Trophoblast cell (in vitro differentiated cells and primary cell): ENCODE measurements at regions not wholly inside any gene's neighbourhood (a gene's known extent, or its start where the extent isn't known, plus 50 kb on each side); places are given as distances from the start of the nearest gene placed in this dataset.

Source experiments
- DNase-seq, 2 donors: peaks; one replicate each; pipeline ENCODE4 v3.0.0-alpha.2; 2016
- H2AFZ ChIP-seq: 2 replicates; pipeline ENCODE4 v1.6.1; 2013; ENCODE audit warnings: low read length, moderate library complexity, mild to moderate bottlenecking; ENCODE audit not compliant: insufficient read depth, poor library complexity
- H2AK5ac ChIP-seq: 2 replicates; pipeline ENCODE4 v1.6.1; 2013; ENCODE audit warnings: mild to moderate bottlenecking, low read length
- H2BK120ac ChIP-seq: 2 replicates; pipeline ENCODE4 v1.6.1; 2013; ENCODE audit warnings: low read length, mild to moderate bottlenecking, moderate library complexity; ENCODE audit not compliant: insufficient read depth, poor library complexity
- H2BK12ac ChIP-seq: 2 replicates; pipeline ENCODE4 v1.6.1; 2013; ENCODE audit warnings: mild to moderate bottlenecking, low read length, moderate library complexity
- H2BK5ac ChIP-seq: 2 replicates; pipeline ENCODE4 v1.6.1; 2013; ENCODE audit warnings: low read length, low read depth, moderate library complexity, mild to moderate bottlenecking; ENCODE audit not compliant: poor library complexity
- H3K14ac ChIP-seq: 2 replicates; pipeline ENCODE4 v1.6.1; 2013; ENCODE audit warnings: mild to moderate bottlenecking, low read length
- H3K18ac ChIP-seq: 2 replicates; pipeline ENCODE4 v1.6.1; 2013; ENCODE audit warnings: mild to moderate bottlenecking, low read length
- H3K23ac ChIP-seq: 2 replicates; pipeline ENCODE4 v1.6.1; 2013; ENCODE audit warnings: low read length
- H3K27ac ChIP-seq: 2 replicates; pipeline ENCODE4 v1.5.1; 2013; ENCODE audit warnings: low read depth, mild to moderate bottlenecking, inconsistent platforms, low read length, moderate library complexity
- H3K27me3 ChIP-seq: 2 replicates; pipeline ENCODE4 v1.6.1; 2013; ENCODE audit warnings: inconsistent platforms, mild to moderate bottlenecking, low read length, moderate library complexity; ENCODE audit not compliant: insufficient read depth
- H3K36me3 ChIP-seq, 2 experiments: 1 replicate in 1 of 2; 2 replicates in 1 of 2; pipeline ENCODE4 v1.6.1; 2013; ENCODE audit warnings: low read length in 2 of 2, mild to moderate bottlenecking in 2 of 2, moderate library complexity in 1 of 2; ENCODE audit not compliant: insufficient read depth in 2 of 2, control insufficient read depth in 1 of 2
- H3K4ac ChIP-seq: 2 replicates; pipeline ENCODE4 v1.6.1; 2013; ENCODE audit warnings: low read depth, mild to moderate bottlenecking, low read length, moderate library complexity
- H3K4me1 ChIP-seq, 2 experiments: 1 replicate in 1 of 2; 2 replicates in 1 of 2; pipeline ENCODE4 v1.6.1; 2013; ENCODE audit warnings: low read length in 2 of 2, mild to moderate bottlenecking in 2 of 2, moderate library complexity in 1 of 2; ENCODE audit not compliant: insufficient read depth in 2 of 2, control insufficient read depth in 1 of 2
- H3K4me2 ChIP-seq: 2 replicates; pipeline ENCODE4 v1.6.1; 2013; ENCODE audit warnings: inconsistent platforms, mild to moderate bottlenecking, low read length, moderate library complexity
- H3K4me3 ChIP-seq: 2 replicates; pipeline ENCODE4 v1.5.1; 2013; ENCODE audit warnings: mild to moderate bottlenecking, low read depth, low read length, inconsistent platforms
- H3K79me1 ChIP-seq: one replicate; pipeline ENCODE4 v1.6.1; 2013; ENCODE audit warnings: low read length
- H3K79me2 ChIP-seq: 2 replicates; pipeline ENCODE4 v1.6.1; 2013; ENCODE audit warnings: low read length, mild to moderate bottlenecking; ENCODE audit not compliant: control insufficient read depth, insufficient read depth, poor library complexity
- H3K9ac ChIP-seq: 2 replicates; pipeline ENCODE4 v1.6.1; 2013; ENCODE audit warnings: mild to moderate bottlenecking, low read length
- H3K9me3 ChIP-seq: 2 replicates; pipeline ENCODE4 v1.6.1; 2013; ENCODE audit warnings: low read depth, mild to moderate bottlenecking, control low read depth, inconsistent platforms, low read length; ENCODE audit not compliant: insufficient read depth
- H4K12ac ChIP-seq: 2 replicates; pipeline ENCODE4 v1.6.1; 2013; ENCODE audit warnings: low read depth, mild to moderate bottlenecking, low read length, moderate library complexity
- H4K8ac ChIP-seq: 2 replicates; pipeline ENCODE4 v1.6.1; 2013; ENCODE audit warnings: low read depth, mild to moderate bottlenecking, low read length, moderate library complexity
- H4K91ac ChIP-seq: one replicate; pipeline ENCODE4 v1.6.1; 2013; ENCODE audit warnings: low read depth, mild to moderate bottlenecking, low read length, moderate library complexity
- WGBS: extraction: QIAGEN DNeasy Blood & Tissue Kit; methylation state at CpG from one replicate; pipeline ENCODE4 v1.1.7; 2013; ENCODE audit warnings: missing lambda C conversion rate; ENCODE audit not compliant: insufficient read length, insufficient coverage; ENCODE audit errors: extremely low coverage; 5-methylcytosine and 5-hydroxymethylcytosine counted together

GRCh38 chr2:167493862-167494261 lies 605.6 kb downstream of the XIRP2 start:
- Histone ChIP-seq H3K4me2 (no peak overlapping the region), H3K4ac (no peak overlapping the region), H3K4me3 (no peak overlapping the region), H3K18ac (no peak overlapping the region), H3K4me1 (no peaks in the 10 kb centered on the region), H3K14ac (no peak overlapping the region), H4K8ac (no peak overlapping the region), H2BK5ac (no peak overlapping the region), H3K36me3 (no peaks in the 10 kb centered on the region), H2AK5ac (no peak overlapping the region), H3K9ac (no peak overlapping the region), H3K23ac (no peak overlapping the region), H4K91ac (no peak overlapping the region), H3K79me1 (no peaks in the 10 kb centered on the region), H3K79me2 (no peaks in the 10 kb centered on the region), H2BK120ac (no peak overlapping the region), H3K27ac (no peak overlapping the region), H2BK12ac (no peak overlapping the region), H2AFZ (no peak overlapping the region), H3K27me3 (no peaks in the 10 kb centered on the region), H3K9me3 (no peaks in the 10 kb centered on the region), H4K12ac (no peak overlapping the region)
- no peak for DNase-seq

DNA sequence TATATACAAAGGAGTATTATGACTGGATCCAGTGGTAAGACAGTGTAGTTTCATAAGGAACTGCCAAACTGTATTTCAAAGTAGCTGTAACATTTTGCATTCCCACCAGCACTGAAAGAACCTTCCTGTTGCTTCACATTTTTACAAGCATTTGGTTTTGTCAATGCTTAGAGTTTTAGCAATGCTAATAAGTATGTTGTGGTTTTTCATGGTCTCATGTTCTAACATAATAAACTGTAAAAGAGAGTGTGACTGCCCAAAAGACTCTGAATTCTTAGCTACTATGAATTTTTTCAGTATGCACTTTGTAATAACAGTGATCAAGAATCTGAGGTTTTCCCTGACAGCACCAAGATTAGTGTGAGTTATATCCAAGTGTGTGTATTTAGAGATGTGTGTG lies 604.2 kb downstream of the XIRP2 start:
- Histone ChIP-seq H3K79me2 (no peaks in the 10 kb centered on the region), H3K36me3 (no peaks in the 10 kb centered on the region), H3K14ac (no peak overlapping the region), H3K9ac (no peak overlapping the region), H2BK120ac (no peak overlapping the region), H2AFZ (no peak overlapping the region), H4K8ac (no peak overlapping the region), H3K79me1 (no peaks in the 10 kb centered on the region), H3K4me3 (no peak overlapping the region), H2BK12ac (no peak overlapping the region), H4K91ac (no peak overlapping the region), H3K4me1 (no peaks in the 10 kb centered on the region), H4K12ac (no peak overlapping the region), H3K4me2 (no peak overlapping the region), H2BK5ac (no peak overlapping the region), H3K27me3 (no peaks in the 10 kb centered on the region), H3K9me3 (no peaks in the 10 kb centered on the region), H2AK5ac (no peak overlapping the region), H3K18ac (no peak overlapping the region), H3K23ac (no peak overlapping the region), H3K4ac (no peak overlapping the region), H3K27ac (no peak overlapping the region)
- no peak for DNase-seq

GRCh38 chr2:167491788-167492187 lies 603.5 kb downstream of the XIRP2 start:
- DNase-seq, result no peak
- no peaks in the 10 kb centered on the region for H3K4me1 ChIP-seq
- no peak overlapping the region for H3K14ac ChIP-seq
- H3K79me2 ChIP-seq, result no peaks in the 10 kb centered on the region
- no peaks in the 10 kb centered on the region for H3K27me3 ChIP-seq
- no peak overlapping the region for H4K91ac ChIP-seq
- no peak overlapping the region for H3K23ac ChIP-seq
- H3K4me2 ChIP-seq, result no peak overlapping the region
- no peak overlapping the region for H3K4me3 ChIP-seq
- H4K12ac ChIP-seq, result no peak overlapping the region
- no peaks in the 10 kb centered on the region for H3K79me1 ChIP-seq
- H4K8ac ChIP-seq, result no peak overlapping the region
- no peak overlapping the region for H2BK12ac ChIP-seq
- H3K4ac ChIP-seq, result no peak overlapping the region
- H3K9ac ChIP-seq, result no peak overlapping the region
- no peak overlapping the region for H3K18ac ChIP-seq
- no peak overlapping the region for H3K27ac ChIP-seq
- no peak overlapping the region for H2BK5ac ChIP-seq
- no CpG with 5 or more reads among the region's 3 CpGs for WGBS
- no peaks in the 10 kb centered on the region for H3K36me3 ChIP-seq
- no peak overlapping the region for H2AK5ac ChIP-seq
- no peak overlapping the region for H2AFZ ChIP-seq
- H3K9me3 ChIP-seq, result no peaks in the 10 kb centered on the region
- H2BK120ac ChIP-seq, result no peak overlapping the region

GRCh38 chr2:167490455-167490854 lies 602.2 kb downstream of the XIRP2 start:
- H3K36me3 ChIP-seq, result no peaks in the 10 kb centered on the region
- no peak for DNase-seq
- no peak overlapping the region for H3K23ac ChIP-seq
- no peak overlapping the region for H3K4me2 ChIP-seq
- H2BK12ac ChIP-seq, result no peak overlapping the region
- no peak overlapping the region for H4K8ac ChIP-seq
- no peaks in the 10 kb centered on the region for H3K9me3 ChIP-seq
- no peak overlapping the region for H2AK5ac ChIP-seq
- H2BK5ac ChIP-seq, result no peak overlapping the region
- H2AFZ ChIP-seq, result no peak overlapping the region
- no peaks in the 10 kb centered on the region for H3K27me3 ChIP-seq
- no peak overlapping the region for H2BK120ac ChIP-seq
- H3K14ac ChIP-seq, result no peak overlapping the region
- no peaks in the 10 kb centered on the region for H3K79me2 ChIP-seq
- H3K4ac ChIP-seq, result no peak overlapping the region
- H3K18ac ChIP-seq, result no peak overlapping the region
- H3K9ac ChIP-seq, result no peak overlapping the region
- no peak overlapping the region for H4K91ac ChIP-seq
- H3K4me3 ChIP-seq, result no peak overlapping the region
- no peak overlapping the region for H4K12ac ChIP-seq
- H3K4me1 ChIP-seq, result no peaks in the 10 kb centered on the region
- no peaks in the 10 kb centered on the region for H3K79me1 ChIP-seq
- no peak overlapping the region for H3K27ac ChIP-seq

- H2BK12ac ChIP-seq, result no peak overlapping the region
- no peak overlapping the region for H2BK5ac ChIP-seq
- no peak overlapping the region for H2AK5ac ChIP-seq
- H3K18ac ChIP-seq, result no peak overlapping the region
- H4K12ac ChIP-seq, result no peak overlapping the region
- no peaks in the 10 kb centered on the region for H3K4me1 ChIP-seq
- H3K27ac ChIP-seq, result no peak overlapping the region
- no CpG with 5 or more reads among the region's 2 CpGs for WGBS
- H3K23ac ChIP-seq, result no peak overlapping the region
- no peak overlapping the region for H2BK120ac ChIP-seq
- no peak overlapping the region for H3K14ac ChIP-seq
- no peaks in the 10 kb centered on the region for H3K36me3 ChIP-seq
- no peaks in the 10 kb centered on the region for H3K79me2 ChIP-seq
- H4K91ac ChIP-seq, result no peak overlapping the region
- no peak overlapping the region for H3K4ac ChIP-seq
- H3K4me2 ChIP-seq, result no peak overlapping the region
- no peaks in the 10 kb centered on the region for H3K27me3 ChIP-seq
- DNase-seq, result no peak
- peaks cover under 1% of the 10 kb centered on the region for H3K79me1 ChIP-seq
- no peak overlapping the region for H2AFZ ChIP-seq
- H3K9me3 ChIP-seq, result no peaks in the 10 kb centered on the region
- no peak overlapping the region for H4K8ac ChIP-seq
- H3K4me3 ChIP-seq, result no peak overlapping the region
- H3K9ac ChIP-seq, result no peak overlapping the region
Measured at GRCh38 chr2:167489325-167489724, 601.0 kb downstream of the XIRP2 start.
